Kidney epithelial cell (primary cell): ENCODE measurements at regions not wholly inside any gene's neighbourhood (a gene's known extent, or its start where the extent isn't known, plus 50 kb on each side); places are given as distances from the start of the nearest gene placed in this dataset.

Experiments
- DNase-seq: peaks from one replicate; pipeline ENCODE4 v3.0.0-alpha.2; 2010; ENCODE audit warnings: low read depth
- H3K27me3 ChIP-seq: 2 replicates; pipeline ENCODE4 v1.6.0; 2011; ENCODE audit warnings: low read length; ENCODE audit not compliant: control insufficient read depth, insufficient read depth
- H3K36me3 ChIP-seq: 2 replicates; pipeline ENCODE4 v1.5.1; 2011; ENCODE audit warnings: low read length; ENCODE audit not compliant: control insufficient read depth, insufficient read depth
- H3K4me3 ChIP-seq: 2 replicates; pipeline ENCODE4 v1.5.1; 2011; ENCODE audit warnings: low read depth, mild to moderate bottlenecking, control low read depth, low read length
- TF ChIP-seq, protein P1 (sequence below): IDR thresholded peaks from 2 replicates; pipeline ENCODE4 v1.5.1; 2011; ENCODE audit warnings: mild to moderate bottlenecking, moderate library complexity, low read length, control low read depth, inconsistent platforms; ENCODE audit not compliant: insufficient read depth, poor library complexity, severe bottlenecking

DNA sequence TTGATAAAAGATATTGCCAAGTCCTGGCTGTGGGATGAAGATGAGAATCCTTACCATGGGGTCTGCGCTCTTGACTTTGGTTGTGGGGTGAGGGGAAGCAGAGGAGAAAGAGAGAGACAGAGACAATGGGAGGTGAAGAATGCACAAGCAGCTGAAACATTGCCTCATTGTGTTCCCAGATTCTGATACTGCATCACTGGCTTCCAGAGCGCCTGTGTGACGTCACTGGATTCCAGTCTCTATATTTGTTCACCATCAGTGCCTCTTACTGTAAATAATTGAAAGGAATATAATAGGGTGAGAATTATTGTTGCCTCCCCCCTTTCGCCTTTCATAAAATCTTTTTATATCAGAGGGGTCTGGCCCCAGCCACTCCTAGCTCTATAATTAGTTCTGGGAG, 188.9 kb upstream of the NTF3 start:
- H3K27me3 ChIP-seq, result peaks cover 6% of the 10 kb centered on the region
- TF ChIP-seq, protein P1, sequence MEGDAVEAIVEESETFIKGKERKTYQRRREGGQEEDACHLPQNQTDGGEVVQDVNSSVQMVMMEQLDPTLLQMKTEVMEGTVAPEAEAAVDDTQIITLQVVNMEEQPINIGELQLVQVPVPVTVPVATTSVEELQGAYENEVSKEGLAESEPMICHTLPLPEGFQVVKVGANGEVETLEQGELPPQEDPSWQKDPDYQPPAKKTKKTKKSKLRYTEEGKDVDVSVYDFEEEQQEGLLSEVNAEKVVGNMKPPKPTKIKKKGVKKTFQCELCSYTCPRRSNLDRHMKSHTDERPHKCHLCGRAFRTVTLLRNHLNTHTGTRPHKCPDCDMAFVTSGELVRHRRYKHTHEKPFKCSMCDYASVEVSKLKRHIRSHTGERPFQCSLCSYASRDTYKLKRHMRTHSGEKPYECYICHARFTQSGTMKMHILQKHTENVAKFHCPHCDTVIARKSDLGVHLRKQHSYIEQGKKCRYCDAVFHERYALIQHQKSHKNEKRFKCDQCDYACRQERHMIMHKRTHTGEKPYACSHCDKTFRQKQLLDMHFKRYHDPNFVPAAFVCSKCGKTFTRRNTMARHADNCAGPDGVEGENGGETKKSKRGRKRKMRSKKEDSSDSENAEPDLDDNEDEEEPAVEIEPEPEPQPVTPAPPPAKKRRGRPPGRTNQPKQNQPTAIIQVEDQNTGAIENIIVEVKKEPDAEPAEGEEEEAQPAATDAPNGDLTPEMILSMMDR, result no peak
- no peak overlapping the region for H3K4me3 ChIP-seq
- no peak for DNase-seq
- no peaks in the 10 kb centered on the region for H3K36me3 ChIP-seq

DNA sequence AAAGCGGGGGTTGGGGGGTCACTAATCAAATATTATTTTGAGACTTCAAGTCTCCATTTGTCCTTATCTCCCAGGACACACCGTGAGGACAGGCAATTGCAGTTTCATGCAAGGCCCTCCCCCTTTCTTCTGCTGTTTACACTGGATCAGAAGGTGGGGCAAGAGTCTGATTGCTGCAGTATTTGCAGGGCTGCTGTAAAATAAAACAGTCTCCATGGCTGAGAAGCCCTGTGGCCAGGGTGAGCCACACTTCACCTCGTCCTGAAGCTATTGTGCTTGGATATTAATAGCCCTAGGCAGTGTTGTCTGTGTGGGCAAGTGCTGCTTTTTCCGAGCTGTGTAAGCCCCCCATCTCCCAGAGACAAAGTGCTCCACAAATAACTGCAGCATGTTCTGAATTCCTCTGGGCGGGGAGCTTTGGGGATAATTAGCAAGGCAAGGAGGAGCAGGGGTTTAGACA, 187.4 kb upstream of the NTF3 start:
- Histone ChIP-seq H3K36me3 (no peaks in the 10 kb centered on the region), H3K27me3 (peaks cover 6% of the 10 kb centered on the region), H3K4me3 (no peak overlapping the region)
- TF ChIP-seq, protein P1, result no peak
- DNase-seq, result no peak

DNA sequence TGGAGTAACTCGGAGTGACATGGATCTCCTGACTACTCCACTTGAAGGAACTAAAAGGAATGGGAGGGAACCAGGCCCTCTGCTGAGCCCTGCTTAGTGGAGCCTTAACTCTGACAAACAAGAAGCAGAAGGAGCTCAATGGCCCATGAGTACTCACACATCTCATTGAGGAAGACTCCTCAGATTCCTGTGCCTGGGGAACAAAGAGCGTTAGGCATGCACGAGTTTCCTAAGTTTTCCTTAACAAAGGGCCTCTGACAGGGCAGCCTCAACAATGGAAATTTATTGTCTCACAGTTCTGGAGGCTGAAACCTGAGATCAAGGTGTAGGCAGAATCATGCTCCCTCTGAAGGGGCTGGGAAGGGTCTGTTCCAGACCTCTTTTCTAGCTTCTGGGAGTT, 185.7 kb upstream of the NTF3 start:
- H3K4me3 ChIP-seq, result no peak overlapping the region
- TF ChIP-seq, protein P1, result no peak
- peaks cover 4% of the 10 kb centered on the region for H3K27me3 ChIP-seq
- no peak for DNase-seq
- H3K36me3 ChIP-seq, result no peaks in the 10 kb centered on the region

DNA sequence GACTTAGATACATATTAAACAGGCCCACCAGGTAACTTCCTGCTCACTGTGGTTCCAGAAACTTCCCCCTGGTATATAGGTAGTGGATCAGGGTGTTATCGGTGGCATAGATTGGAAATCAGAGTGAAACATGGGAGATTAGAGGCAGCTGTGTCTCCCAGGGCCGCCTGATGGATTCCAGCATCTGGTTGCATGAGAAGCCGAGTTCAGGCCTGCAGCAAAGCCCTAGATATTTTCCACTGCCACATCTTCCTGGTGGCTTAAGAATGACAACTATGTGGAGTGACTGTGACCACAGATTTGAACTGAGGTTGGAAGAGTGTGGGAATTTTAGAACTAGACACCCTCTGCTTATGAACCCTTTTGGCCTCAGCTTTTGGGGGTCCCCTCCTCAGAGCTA, 184.8 kb upstream of the NTF3 start:
- H3K4me3 ChIP-seq, result no peak overlapping the region
- H3K36me3 ChIP-seq, result no peaks in the 10 kb centered on the region
- DNase-seq, result no peak
- peaks cover 4% of the 10 kb centered on the region for H3K27me3 ChIP-seq
- TF ChIP-seq, protein P1, result no peak

DNA sequence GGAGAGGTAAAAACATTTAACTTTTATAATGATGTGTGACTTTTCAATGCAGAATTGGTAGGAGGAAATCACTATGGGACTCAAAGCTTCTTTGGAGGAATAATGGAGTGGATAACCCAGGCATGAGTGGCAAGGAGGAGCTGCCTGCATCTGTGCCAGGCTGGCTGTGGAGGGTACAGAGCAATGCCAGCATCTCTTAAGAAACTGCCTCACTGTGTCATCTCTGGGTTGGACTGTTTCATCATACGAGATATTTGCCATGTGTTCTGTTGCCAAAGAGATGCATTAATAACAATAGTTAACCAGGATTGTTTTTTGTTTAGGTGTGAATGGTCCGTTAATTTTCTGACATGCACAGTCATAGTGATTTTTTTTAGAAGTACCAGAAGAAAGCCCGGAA, 183.7 kb upstream of the NTF3 start:
- H3K27me3 ChIP-seq, result no peaks in the 10 kb centered on the region
- TF ChIP-seq, protein P1, result no peak
- H3K4me3 ChIP-seq, result no peak overlapping the region
- H3K36me3 ChIP-seq, result no peaks in the 10 kb centered on the region
- DNase-seq, result no peak

DNA sequence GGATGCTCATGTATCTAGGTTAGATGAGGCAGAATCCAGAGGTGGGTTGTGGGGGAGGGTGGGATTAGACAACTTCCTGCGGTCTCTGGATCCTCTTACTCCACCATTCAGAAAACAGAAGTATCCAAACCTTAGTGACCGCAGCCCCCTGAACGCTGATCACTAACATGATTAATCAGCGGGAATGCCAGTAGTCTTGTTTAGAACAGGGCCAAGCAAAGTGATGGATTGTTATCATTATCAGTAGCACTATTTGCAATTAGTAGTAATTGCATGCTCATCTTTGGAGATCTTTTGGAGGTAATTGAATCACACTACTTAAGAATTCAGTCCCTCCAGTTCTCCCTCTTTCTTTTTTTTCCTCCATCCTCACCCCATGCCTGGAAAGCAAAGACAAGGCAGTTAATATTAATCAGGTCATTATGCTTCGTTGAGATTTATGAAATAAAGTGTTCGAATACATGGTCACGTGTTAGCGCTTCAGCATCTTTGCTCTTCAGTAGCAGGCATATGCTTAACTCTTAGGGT, 182.8 kb upstream of the NTF3 start:
- no peak for DNase-seq
- H3K4me3 ChIP-seq, result no peak overlapping the region
- H3K36me3 ChIP-seq, result no peaks in the 10 kb centered on the region
- no peaks in the 10 kb centered on the region for H3K27me3 ChIP-seq
- TF ChIP-seq, protein P1, result no peak
